ENCODE measurements at regions not wholly inside any gene's neighbourhood (a gene's known extent, or its start where the extent isn't known, plus 50 kb on each side); places are given as distances from the start of the nearest gene placed in this dataset.

GRCh38 chr9:135000647-135001245, 83.0 kb upstream of the FCN1 start:
- TF ChIP-seq CTCF (IDR thresholded peaks at IDR 0.05; ENCODE audit: low read depth, low read length, missing control alignments) = no peak
- in situ Hi-C loops (cut with HindIII; ENCODE audit: low pct_ligation_motif_present, low sequenced_read_pairs) = no loop called here

GRCh38 chr9:135001526-135001925, 83.8 kb upstream of the FCN1 start:
- in situ Hi-C loops (cut with HindIII; ENCODE audit: low pct_ligation_motif_present, low sequenced_read_pairs) = no loop called here
- Histone ChIP-seq H3K36me3 (replicated peaks) (no peaks in the 10 kb centered on the region), H3K27ac (no peak overlapping the region), H3K27me3 (replicated peaks) (no peaks in the 10 kb centered on the region), H3K4me3 (ENCODE audit: low read depth, low read length) (no peak overlapping the region)
- TF ChIP-seq CTCF (IDR thresholded peaks at IDR 0.05; ENCODE audit: low read depth, low read length, missing control alignments) = no peak
- DNase-seq = no peak

More at GRCh38 chr9:135000647-135001245, 83.0 kb upstream of the FCN1 start:
- Histone ChIP-seq H3K27ac (no peak overlapping the region), H3K36me3 (replicated peaks) (no peaks in the 10 kb centered on the region), H3K4me3 (ENCODE audit: low read depth, low read length) (no peak overlapping the region), H3K27me3 (replicated peaks) (no peaks in the 10 kb centered on the region)
- no peak for DNase-seq

- Histone ChIP-seq H3K4me3 (ENCODE audit: low read depth, low read length) (no peak overlapping the region), H3K27ac (no peak overlapping the region), H3K27me3 (replicated peaks) (no peaks in the 10 kb centered on the region), H3K36me3 (replicated peaks) (no peaks in the 10 kb centered on the region)
- in situ Hi-C loops (cut with HindIII; ENCODE audit: low pct_ligation_motif_present, low sequenced_read_pairs) = no loop called here
- TF ChIP-seq CTCF (IDR thresholded peaks at IDR 0.05; ENCODE audit: low read depth, low read length, missing control alignments) = no peak
- no peak for DNase-seq
Measured at GRCh38 chr9:135002336-135002735, 84.6 kb upstream of the FCN1 start.

GRCh38 chr9:135002802-135003201, 84.7 kb upstream of the OLFM1 start:
- H3K27ac ChIP-seq = no peak overlapping the region
- H3K4me3 ChIP-seq (ENCODE audit: low read depth, low read length) = no peak overlapping the region
- H3K27me3 ChIP-seq (replicated peaks) = no peaks in the 10 kb centered on the region
- in situ Hi-C loops (cut with HindIII; ENCODE audit: low pct_ligation_motif_present, low sequenced_read_pairs) = no loop called here
- no peak for TF ChIP-seq CTCF (IDR thresholded peaks at IDR 0.05; ENCODE audit: low read depth, low read length, missing control alignments)
- DNase-seq = no peak
- H3K36me3 ChIP-seq (replicated peaks) = no peaks in the 10 kb centered on the region

- Histone ChIP-seq H3K27me3 (replicated peaks) (no peaks in the 10 kb centered on the region), H3K27ac (no peak overlapping the region), H3K36me3 (replicated peaks) (no peaks in the 10 kb centered on the region), H3K4me3 (ENCODE audit: low read depth, low read length) (no peak overlapping the region)
- no peak for DNase-seq
- in situ Hi-C loops (cut with HindIII; ENCODE audit: low pct_ligation_motif_present, low sequenced_read_pairs) = no loop called here
- no peak for TF ChIP-seq CTCF (IDR thresholded peaks at IDR 0.05; ENCODE audit: low read depth, low read length, missing control alignments)
Measured at GRCh38 chr9:135004772-135005171, 82.7 kb upstream of the OLFM1 start.
